CD4-positive, alpha-beta T cell treated with Interleukin-2 at 100 ng/mL for 4 hours (primary cell): ENCODE measurements at regions not wholly inside any gene's neighbourhood (a gene's known extent, or its start where the extent isn't known, plus 50 kb on each side); places are given as distances from the start of the nearest gene placed in this dataset.

Experiments
- DNase-seq: peaks from one replicate; pipeline ENCODE4 v3.0.0-alpha.2; 2020; ENCODE audit warnings: low spot score

GRCh38 chr20:39214828-39215227 lies 252.7 kb downstream of the DHX35 start:
- no peak for DNase-seq

- DNase-seq: no peak
Observed at GRCh38 chr20:39213476-39214145, 251.5 kb downstream of the DHX35 start.

- DNase-seq: no peak
Observed at GRCh38 chr20:39211060-39211748, 249.1 kb downstream of the DHX35 start.

GRCh38 chr20:39210341-39211036 lies 248.3 kb downstream of the DHX35 start:
- DNase-seq: no peak

GRCh38 chr20:39206899-39207564 lies 244.9 kb downstream of the DHX35 start:
- no peak for DNase-seq

- no peak for DNase-seq
Observed at GRCh38 chr20:39195582-39196021, 233.5 kb downstream of the DHX35 start.

- no peak for DNase-seq
Observed at GRCh38 chr20:39190666-39191570, 228.8 kb downstream of the DHX35 start.

GRCh38 chr20:39188266-39188765 lies 226.2 kb downstream of the DHX35 start:
- no peak for DNase-seq

GRCh38 chr20:39181490-39181889 lies 219.3 kb downstream of the DHX35 start:
- DNase-seq: no peak

- DNase-seq: no peak
Observed at GRCh38 chr20:39176457-39176856, 214.3 kb downstream of the DHX35 start.

- no peak for DNase-seq
Observed at GRCh38 chr20:39170896-39171463, 208.8 kb downstream of the DHX35 start.

- DNase-seq: no peak
Observed at GRCh38 chr20:39165099-39165498, 203.0 kb downstream of the DHX35 start.

- no peak for DNase-seq
Observed at GRCh38 chr20:39164642-39165041, 202.5 kb downstream of the DHX35 start.

GRCh38 chr20:39163993-39164392 lies 201.8 kb downstream of the DHX35 start:
- DNase-seq: no peak

- no peak for DNase-seq
Observed at GRCh38 chr20:39161900-39162299, 199.8 kb downstream of the DHX35 start.

- no peak for DNase-seq
Observed at GRCh38 chr20:39155971-39156370, 193.8 kb downstream of the DHX35 start.

- DNase-seq: no peak
Observed at GRCh38 chr20:39152742-39153141, 190.6 kb downstream of the DHX35 start.

- no peak for DNase-seq
Observed at GRCh38 chr20:39152126-39152525, 190.0 kb downstream of the DHX35 start.

GRCh38 chr20:39150501-39150900 lies 188.4 kb downstream of the DHX35 start:
- DNase-seq: no peak

GRCh38 chr20:39146394-39146793 lies 184.2 kb downstream of the DHX35 start:
- no peak for DNase-seq

- DNase-seq: no peak
Observed at GRCh38 chr20:39145921-39146320, 183.8 kb downstream of the DHX35 start.
